ENCODE measurements at regions not wholly inside any gene's neighbourhood (a gene's known extent, or its start where the extent isn't known, plus 50 kb on each side); places are given as distances from the start of the nearest gene placed in this dataset.
"Not testable (repeated sequence)": the region's sequence is repeated elsewhere in the genome, so short reads cannot be mapped to it uniquely, and the experiment has no call there.

DNA sequence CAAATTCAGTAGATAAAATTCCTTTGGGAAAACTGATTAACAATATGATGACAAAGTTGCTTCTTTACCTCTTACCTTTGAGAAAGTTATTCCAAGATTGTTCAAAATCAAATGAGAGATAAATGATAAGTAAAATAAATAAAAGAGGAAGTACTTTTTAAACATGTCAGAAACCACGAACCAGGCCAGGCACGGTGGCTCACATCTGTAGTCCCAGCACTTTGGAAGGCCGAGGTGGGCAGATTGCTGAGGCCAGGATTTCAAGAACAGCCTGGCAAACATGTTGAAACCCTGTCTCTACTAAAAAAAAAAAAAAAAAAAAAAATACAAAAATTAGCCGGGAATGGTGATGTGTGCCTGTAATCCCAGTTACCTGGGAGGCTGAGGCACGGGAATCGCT is 296.6 kb downstream of the HGF start:
- no peak for DNase-seq

- no peak for DNase-seq
Measured at GRCh38 chr7:81470724-81471379, 299.0 kb downstream of the HGF start.

DNA sequence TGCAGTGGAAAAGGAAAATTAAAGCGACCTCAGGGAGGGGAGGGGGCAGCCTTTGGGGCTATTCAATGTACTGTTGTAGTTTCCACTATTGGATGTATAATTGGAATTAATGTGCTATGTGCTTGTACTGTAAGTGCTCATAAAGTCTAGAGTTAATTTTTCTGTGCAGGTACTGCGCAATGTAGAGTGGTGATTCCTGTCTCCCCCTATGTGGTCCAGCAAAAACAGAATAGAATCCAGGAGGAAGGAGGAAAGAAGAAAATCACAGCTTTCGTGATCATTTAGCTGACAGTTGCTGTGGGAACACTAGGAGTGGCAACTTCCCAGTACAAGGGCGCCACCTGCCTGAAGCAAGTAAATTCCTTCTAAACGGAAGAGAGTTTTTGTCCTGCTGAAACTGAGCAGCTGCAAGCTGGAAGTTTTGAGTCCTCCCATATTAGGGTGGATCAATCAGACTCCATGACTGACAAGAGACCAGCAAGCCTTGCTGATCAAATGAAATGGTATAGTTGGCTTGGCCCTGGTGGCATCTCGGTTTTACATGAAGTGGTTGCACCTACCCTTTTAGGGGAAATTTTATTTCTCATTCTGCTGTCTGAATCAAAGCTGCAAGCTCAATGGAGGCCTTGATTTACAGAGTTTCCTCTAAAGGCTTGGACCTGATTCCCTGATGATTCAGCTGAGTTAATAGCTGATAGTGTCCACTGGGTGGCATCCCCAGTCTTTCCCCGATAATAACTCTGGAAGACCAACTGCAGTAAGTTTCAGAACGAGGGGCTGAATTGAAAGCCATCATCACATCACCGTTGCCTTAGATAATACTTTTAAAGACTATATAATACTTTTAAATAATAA is 299.8 kb downstream of the HGF start:
- DNase-seq = peak; percentile 53 to 84 (median 64)

GRCh38 chr7:81469153-81469868 is 300.5 kb downstream of the HGF start:
- DNase-seq = no peak

GRCh38 chr7:81468526-81468925 is 301.3 kb downstream of the HGF start:
- DNase-seq = no peak

DNA sequence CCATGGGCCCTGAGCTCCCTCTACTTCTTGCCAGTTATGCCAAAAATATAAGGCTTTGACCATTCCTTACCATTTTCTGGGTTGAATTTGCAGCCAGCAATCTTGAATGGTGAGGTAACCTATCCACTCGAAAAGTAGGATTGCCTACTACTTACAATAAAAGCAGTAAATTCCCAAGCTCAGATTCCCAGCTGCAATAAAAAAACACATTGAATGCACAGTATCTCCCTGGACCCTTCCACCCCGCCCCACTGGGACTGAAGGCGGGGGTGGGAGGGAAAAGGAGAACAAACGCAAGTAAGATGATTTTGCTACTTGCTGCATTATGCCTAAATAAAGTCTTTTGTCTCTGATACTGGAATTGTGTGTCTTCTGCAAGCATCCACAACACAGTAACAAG is 301.9 kb downstream of the HGF start:
- no peak for DNase-seq

DNA sequence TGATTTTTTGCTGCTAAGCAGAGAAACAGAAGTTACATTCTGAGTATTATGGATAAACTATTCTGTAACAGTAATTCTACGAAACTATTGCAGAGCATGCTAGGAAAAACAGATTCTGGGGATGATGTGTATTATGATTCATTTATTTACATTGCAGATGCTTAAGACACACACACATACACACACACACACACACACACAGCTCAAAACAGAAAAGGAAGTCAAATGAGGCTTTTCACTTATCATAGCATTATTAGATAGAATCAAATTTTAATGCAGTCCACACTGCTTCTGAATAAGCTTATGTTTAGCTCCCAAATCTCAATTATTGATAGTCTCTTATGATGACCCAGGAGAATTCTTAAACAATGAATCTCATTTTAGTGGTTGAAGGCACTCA is 307.2 kb downstream of the HGF start:
- peak in 1 of 3 experiments; percentile 30 for DNase-seq

DNA sequence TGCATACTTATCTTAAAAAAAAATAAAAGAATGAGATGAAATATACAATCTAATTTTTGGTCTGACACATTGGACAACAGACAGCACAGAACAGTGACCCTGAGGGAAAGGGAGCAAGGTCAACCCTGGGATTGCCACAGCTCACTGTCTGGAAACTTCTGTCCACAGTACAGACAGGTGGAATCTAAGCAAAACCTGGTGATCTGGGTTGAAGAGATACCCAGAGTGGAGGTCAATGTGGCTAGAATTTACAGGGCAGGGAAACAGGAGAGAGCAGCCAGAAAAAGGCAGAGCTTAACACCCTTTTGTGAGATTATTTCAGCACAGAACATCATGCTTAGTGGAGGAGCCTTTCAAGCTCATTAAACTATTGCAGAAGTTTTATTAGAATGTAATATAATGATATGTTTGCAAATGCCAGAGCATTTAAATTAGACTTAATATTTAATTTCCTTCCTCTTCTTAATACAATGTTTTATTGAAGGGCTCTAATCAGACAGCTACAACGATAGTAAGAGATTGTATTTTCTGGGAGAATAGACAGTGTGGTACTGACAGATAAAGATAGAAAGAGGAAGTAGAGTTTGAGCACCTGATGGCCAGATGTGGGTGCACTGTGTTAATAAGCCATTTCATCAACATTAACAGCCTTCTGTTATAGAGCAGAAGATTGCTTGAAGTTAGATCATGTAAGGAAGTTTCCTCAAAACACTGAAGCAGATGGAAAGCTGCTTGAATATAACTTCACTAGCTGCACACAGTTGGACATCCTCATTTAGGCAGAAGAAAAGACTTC is 309.4 kb downstream of the HGF start:
- no peak for DNase-seq

DNA sequence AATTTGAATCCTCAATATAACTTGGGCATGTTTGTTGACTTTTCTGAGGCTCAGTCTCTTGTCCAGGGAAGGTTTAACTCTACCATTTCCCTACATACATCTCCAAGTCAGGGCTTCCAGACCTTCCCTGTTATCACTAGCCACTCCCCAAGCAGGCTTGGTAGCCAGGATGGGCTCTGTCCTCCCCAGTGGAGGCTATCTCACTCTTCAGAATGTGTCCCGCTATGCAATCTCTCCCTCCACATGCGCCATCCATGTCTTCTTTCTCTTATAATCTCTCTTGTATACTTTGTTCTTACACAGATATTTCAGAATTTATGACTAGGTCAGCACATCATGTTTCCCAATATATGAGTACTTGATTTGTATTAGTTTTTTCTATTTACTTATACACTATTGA is 310.4 kb downstream of the HGF start:
- DNase-seq = no peak

DNA sequence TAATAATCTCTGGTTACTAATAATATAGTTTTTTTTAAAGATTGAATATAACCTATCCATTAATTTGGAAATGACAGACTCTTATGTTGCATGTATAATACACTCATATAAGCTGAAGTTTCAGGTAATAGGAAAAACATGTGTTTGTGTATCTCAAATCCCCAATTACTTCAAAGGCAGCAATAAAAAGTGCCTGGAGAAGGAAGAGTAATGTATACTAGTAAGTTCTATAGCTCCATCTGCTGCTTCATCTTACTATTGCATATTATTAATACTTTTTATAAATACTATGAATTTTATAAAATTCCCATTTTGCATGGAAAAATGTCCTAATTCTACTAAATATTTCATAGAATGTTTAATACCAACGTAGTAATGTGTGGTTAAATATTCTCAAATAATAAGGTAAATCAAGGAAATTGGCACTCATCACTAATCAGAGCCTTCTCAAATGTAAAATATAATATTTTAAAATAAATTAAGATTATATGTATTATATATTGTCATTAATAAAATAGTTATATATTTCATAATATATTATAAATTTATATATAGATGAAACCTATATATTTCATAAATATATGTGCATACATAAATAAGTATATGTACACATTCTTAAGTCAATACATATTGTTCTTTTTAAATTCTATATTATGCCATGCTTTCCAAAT is 311.9 kb downstream of the HGF start:
- peak in 2 of 3 experiments; percentile 18 to 61 for DNase-seq

DNA sequence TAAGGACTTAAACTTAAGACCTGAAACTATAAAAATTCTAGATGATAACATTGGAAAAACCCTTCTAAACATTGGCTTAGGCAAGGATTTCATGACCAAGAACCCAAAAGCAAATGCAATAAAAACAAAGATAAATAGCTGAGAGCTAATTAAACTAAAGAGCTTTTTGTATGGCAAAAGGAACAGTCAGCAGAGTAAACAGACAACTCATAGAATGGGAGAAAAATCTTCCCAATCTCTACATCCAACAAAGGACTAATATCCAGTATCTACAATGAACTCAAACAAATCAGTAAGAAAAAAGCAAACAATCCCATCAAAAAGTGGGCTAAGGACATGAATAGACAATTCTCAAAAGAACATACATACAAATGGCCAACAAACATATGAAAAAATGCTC is 316.1 kb downstream of the HGF start:
- DNase-seq = not testable (repeated sequence)

DNA sequence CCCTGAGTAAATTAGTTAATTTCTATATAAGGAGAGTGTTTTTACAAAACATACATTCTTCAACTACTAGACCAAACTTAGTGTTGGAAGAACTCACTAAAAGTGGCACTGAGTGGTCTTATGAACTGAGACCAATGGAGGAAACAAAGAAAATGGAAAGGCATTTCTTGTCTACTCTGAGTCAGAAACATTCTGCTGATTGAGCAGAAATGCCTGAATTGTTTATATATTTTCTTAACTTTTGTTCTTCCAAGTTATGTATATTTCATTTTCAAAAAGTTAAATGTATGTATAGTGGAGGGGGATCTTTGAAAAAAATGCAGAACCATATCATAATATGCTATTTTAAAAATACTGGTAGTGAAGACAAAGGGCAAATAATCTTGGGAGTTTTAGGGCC is 320.7 kb downstream of the HGF start:
- DNase-seq = no peak

- peak; percentile 21 to 77 (median 50) for DNase-seq
Measured at GRCh38 chr7:81447351-81447952, 322.4 kb downstream of the HGF start.

GRCh38 chr7:81446212-81446611 is 323.6 kb downstream of the HGF start:
- DNase-seq = no peak

- no peak for DNase-seq
Measured at GRCh38 chr7:81445462-81445861, 324.4 kb downstream of the HGF start.

DNA sequence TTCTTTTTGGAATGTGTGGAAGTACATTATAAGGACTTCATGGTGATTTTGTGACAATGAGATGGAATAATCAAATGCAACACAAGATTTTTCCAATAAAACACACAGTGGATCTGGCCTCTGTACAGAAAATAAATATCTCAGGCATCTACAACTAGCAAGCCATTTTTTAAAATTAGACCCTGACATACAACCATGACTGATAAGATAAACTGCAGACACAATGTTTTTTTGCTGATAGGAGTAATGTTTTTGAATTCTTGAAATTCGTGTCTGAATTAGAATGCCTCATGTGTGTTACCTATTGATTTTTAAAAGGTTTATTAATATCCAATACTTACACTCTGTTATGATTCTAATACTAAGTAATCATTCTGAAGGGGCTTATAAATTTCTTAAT is 328.1 kb downstream of the HGF start:
- no peak for DNase-seq

DNA sequence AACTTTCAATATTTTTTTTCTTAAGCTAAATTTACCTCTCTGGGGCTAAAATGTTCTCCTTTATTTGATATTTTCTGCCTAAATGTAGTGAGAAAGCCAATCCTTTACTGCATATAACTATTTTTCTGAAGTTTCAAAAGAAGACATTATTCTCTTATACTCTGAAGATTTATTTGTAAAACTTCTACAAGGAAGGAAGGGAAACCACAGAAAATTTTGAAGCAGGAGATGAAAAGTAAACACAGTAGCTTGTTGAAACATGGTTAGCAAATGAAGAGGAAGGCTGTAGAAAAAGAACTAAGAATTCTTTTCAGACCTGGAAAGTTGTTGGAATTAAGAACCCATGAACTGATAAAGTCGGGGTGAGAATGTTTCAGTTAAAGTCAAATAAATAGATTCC is 330.3 kb downstream of the HGF start:
- DNase-seq = no peak

- not testable (repeated sequence) for DNase-seq
Measured at GRCh38 chr7:81437160-81437559, 332.7 kb downstream of the HGF start.

DNA sequence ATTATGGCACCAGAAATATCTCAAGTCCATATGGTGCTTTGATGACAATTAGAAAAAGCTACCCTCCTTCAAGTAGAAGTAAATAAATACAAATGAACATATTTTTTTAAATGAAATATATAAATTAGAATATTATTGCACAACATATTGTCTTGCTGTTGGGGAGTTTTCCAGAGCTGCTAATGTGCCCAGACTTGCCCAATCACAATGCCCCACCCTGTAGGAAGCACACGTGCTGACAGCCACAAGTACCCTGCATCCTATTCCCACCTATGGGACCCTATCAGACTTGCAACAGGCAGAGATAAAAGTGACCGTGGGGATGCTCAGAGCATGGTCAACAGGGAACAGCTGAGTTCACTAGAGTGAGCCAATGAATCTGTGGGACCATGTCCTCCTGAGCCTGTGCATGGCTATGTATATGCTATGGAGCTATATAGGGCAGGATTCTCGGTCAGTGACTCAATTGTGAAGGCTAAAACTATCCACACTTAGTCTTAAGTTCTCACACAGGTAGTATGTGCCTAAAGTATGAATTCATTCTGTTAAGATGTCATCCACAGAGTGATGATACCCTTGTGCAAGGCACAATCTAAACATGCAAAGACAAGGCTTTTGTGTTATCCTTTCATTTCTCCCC is 336.0 kb downstream of the HGF start:
- DNase-seq = no peak

GRCh38 chr7:81433206-81433605 is 336.6 kb downstream of the HGF start:
- DNase-seq = no peak

- DNase-seq = no peak
Measured at GRCh38 chr7:81430761-81431160, 339.1 kb downstream of the HGF start.
